NB4 (cell line): ENCODE measurements at regions not wholly inside any gene's neighbourhood (a gene's known extent, or its start where the extent isn't known, plus 50 kb on each side); places are given as distances from the start of the nearest gene placed in this dataset.

ENCODE experiments used
- DNase-seq: peaks from one replicate; pipeline ENCODE4 v3.0.0; 2010; ENCODE audit warnings: low read depth
- H3K4me3 ChIP-seq: one replicate; pipeline ENCODE4 v1.5.1; 2011; ENCODE audit warnings: mild to moderate bottlenecking, low read depth, low read length, moderate library complexity
- MYC ChIP-seq: IDR thresholded peaks from 2 replicates; pipeline ENCODE4 v1.6.1; 2011; ENCODE audit warnings: low read depth, low read length
- POLR2A ChIP-seq: IDR thresholded peaks from 2 replicates; pipeline ENCODE4 v1.6.1; 2011; ENCODE audit warnings: mild to moderate bottlenecking; ENCODE audit not compliant: insufficient read length; ENCODE audit errors: extremely low read depth
- TF ChIP-seq, protein P1 (sequence below): IDR thresholded peaks from 2 replicates; pipeline ENCODE4 v1.6.1; 2011; ENCODE audit warnings: low read depth, low read length
- TF ChIP-seq, protein P2 (sequence below): IDR thresholded peaks from one replicate; pipeline ENCODE4 v1.5.1; 2012; ENCODE audit warnings: low read depth, low read length

- no peak for DNase-seq
- H3K4me3 ChIP-seq = no peak overlapping the region
- TF ChIP-seq MYC (no peak), POLR2A (no peak)
- TF ChIP-seq, protein P1, sequence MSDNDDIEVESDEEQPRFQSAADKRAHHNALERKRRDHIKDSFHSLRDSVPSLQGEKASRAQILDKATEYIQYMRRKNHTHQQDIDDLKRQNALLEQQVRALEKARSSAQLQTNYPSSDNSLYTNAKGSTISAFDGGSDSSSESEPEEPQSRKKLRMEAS = no peak
- TF ChIP-seq, protein P2, sequence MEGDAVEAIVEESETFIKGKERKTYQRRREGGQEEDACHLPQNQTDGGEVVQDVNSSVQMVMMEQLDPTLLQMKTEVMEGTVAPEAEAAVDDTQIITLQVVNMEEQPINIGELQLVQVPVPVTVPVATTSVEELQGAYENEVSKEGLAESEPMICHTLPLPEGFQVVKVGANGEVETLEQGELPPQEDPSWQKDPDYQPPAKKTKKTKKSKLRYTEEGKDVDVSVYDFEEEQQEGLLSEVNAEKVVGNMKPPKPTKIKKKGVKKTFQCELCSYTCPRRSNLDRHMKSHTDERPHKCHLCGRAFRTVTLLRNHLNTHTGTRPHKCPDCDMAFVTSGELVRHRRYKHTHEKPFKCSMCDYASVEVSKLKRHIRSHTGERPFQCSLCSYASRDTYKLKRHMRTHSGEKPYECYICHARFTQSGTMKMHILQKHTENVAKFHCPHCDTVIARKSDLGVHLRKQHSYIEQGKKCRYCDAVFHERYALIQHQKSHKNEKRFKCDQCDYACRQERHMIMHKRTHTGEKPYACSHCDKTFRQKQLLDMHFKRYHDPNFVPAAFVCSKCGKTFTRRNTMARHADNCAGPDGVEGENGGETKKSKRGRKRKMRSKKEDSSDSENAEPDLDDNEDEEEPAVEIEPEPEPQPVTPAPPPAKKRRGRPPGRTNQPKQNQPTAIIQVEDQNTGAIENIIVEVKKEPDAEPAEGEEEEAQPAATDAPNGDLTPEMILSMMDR = no peak
Measured at GRCh38 chr1:80457409-80457808, 1343.3 kb upstream of the ADGRL2 start.

- TF ChIP-seq POLR2A = no peak
- TF ChIP-seq, protein P1 = no peak
- TF ChIP-seq, protein P2 = no peak
- no peak for TF ChIP-seq MYC
- DNase-seq = no peak
- H3K4me3 ChIP-seq = no peak overlapping the region
Measured at GRCh38 chr1:80453775-80454174, 1347.0 kb upstream of the ADGRL2 start.

DNA sequence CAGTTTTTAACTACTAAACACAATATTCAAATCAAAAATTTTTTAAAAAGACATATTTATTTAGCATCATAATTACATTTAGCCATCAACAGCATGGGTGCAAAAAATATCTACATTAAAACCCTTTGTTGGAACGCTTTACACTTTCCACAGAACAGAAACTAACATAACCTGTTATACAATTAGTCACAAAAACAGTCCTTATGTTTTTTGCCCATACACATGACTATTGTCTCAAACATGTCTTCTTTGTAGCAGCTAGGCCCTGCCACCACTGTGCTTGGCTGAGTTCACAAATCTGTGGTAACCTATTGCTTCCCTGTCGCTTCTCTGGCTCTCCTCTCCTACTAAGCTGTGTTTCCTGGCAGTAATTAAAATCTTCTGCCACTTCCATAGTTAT is 1350.0 kb upstream of the ADGRL2 start:
- H3K4me3 ChIP-seq = no peak overlapping the region
- TF ChIP-seq MYC = no peak
- TF ChIP-seq, protein P1 = no peak
- TF ChIP-seq, protein P2 = no peak
- TF ChIP-seq POLR2A = no peak
- no peak for DNase-seq

- no peak overlapping the region for H3K4me3 ChIP-seq
- no peak for DNase-seq
- TF ChIP-seq, protein P1 = no peak
- no peak for TF ChIP-seq POLR2A
- no peak for TF ChIP-seq MYC
Measured at GRCh38 chr1:80448081-80448480, 1352.7 kb upstream of the ADGRL2 start.

DNA sequence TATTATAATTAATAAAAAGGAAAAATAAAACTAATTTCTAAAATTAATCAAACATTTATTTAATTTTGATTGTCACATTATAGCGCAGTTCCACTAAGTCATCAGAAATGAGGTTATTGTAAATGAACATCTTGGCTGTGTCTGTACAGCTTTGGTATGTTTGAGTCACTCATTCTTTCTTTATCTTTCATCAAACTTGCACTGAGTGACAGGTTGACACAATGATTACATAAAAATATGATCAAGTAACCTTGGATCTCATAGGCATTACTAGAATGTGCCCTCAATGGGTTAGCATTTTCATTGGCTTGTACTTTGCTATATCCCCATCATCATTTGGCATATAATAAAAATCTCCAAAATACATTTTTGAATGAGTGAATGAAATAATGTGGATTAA is 1353.2 kb upstream of the ADGRL2 start:
- no peak overlapping the region for H3K4me3 ChIP-seq
- TF ChIP-seq MYC (no peak), POLR2A (no peak)
- TF ChIP-seq, protein P2 = no peak
- TF ChIP-seq, protein P1 = no peak
- DNase-seq = no peak

DNA sequence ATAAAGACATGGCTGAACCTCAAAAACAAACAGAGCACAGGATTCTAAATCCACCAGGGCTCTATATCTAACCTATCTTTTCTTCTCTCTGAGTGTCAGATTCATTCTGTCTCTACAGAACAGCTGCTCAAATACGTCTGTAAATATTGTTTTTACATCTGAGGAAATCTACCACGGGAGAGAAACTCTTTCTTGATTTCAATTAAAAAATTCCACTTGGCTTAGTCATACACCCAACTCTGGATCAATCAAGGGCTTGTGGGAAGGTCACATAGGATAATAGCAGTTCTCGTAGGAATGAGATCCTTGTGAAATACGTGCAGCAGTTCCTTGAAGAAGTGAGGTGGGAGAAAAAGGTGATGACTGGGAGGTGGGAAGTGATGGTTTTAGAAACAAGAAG is 1355.7 kb upstream of the ADGRL2 start:
- DNase-seq = no peak
- H3K4me3 ChIP-seq = no peak overlapping the region
- no peak for TF ChIP-seq MYC
- TF ChIP-seq, protein P1 = no peak
- TF ChIP-seq POLR2A = no peak
- TF ChIP-seq, protein P2 = no peak
